ENCODE measurements at regions not wholly inside any gene's neighbourhood (a gene's known extent, or its start where the extent isn't known, plus 50 kb on each side); places are given as distances from the start of the nearest gene placed in this dataset.

GRCh38 chr13:99636728-99637353 lies 135.6 kb downstream of the TM9SF2 start:
- H2AFZ ChIP-seq (ENCODE audit: low read length), result no peak overlapping the region
- H3K79me2 ChIP-seq (ENCODE audit: insufficient read depth, low read length), result no peaks in the 10 kb centered on the region
- H3K4me1 ChIP-seq (ENCODE audit: insufficient read depth, low read length, poor library complexity, severe bottlenecking), result no peaks in the 10 kb centered on the region
- no peaks in the 10 kb centered on the region for H4K20me1 ChIP-seq (ENCODE audit: insufficient read depth, low read length, poor library complexity, severe bottlenecking)
- no peaks in the 10 kb centered on the region for H3K27me3 ChIP-seq (ENCODE audit: insufficient read depth, low read length, poor library complexity, severe bottlenecking)
- no peaks in the 10 kb centered on the region; the same call in 1 of the 2 replicates for H3K9me3 ChIP-seq (ENCODE audit: insufficient read depth, low read depth, low read length)
- no peaks in the 10 kb centered on the region for H3K36me3 ChIP-seq (ENCODE audit: insufficient read depth, low read length)
- no peaks in the 10 kb centered on the region for H3F3A ChIP-seq (ENCODE audit: low read depth)
- no peak overlapping the region for H3K4me2 ChIP-seq (ENCODE audit: low read depth, low read length, poor library complexity, severe bottlenecking)
- TF ChIP-seq EZH2phosphoT487 (IDR thresholded peaks at IDR 0.05; ENCODE audit: borderline replicate concordance), result no peak
- no peak for TF ChIP-seq CTCF (conservative IDR thresholded peaks at IDR 0.05; ENCODE audit: low read length)
- no peaks in the 10 kb centered on the region for H3K9me2 ChIP-seq (replicated peaks; ENCODE audit: low read depth, low read length)
- H3K9ac ChIP-seq (ENCODE audit: low read depth, low read length, poor library complexity, severe bottlenecking), result no peak overlapping the region
- H3K4me3 ChIP-seq (ENCODE audit: low read length, poor library complexity, severe bottlenecking), result no peak overlapping the region

GRCh38 chr13:99636306-99636705 lies 135.0 kb downstream of the TM9SF2 start:
- no peaks in the 10 kb centered on the region for H3F3A ChIP-seq (ENCODE audit: low read depth)
- no peaks in the 10 kb centered on the region for H3K79me2 ChIP-seq (ENCODE audit: insufficient read depth, low read length)
- no peaks in the 10 kb centered on the region for H3K36me3 ChIP-seq (ENCODE audit: insufficient read depth, low read length)
- H3K9me3 ChIP-seq (ENCODE audit: insufficient read depth, low read depth, low read length), result no peaks in the 10 kb centered on the region; the same call in 1 of the 2 replicates
- no peak overlapping the region for H3K9ac ChIP-seq (ENCODE audit: low read depth, low read length, poor library complexity, severe bottlenecking)
- TF ChIP-seq EZH2phosphoT487 (IDR thresholded peaks at IDR 0.05; ENCODE audit: borderline replicate concordance), result no peak
- no peak for TF ChIP-seq CTCF (conservative IDR thresholded peaks at IDR 0.05; ENCODE audit: low read length)
- H3K27me3 ChIP-seq (ENCODE audit: insufficient read depth, low read length, poor library complexity, severe bottlenecking), result no peaks in the 10 kb centered on the region
- no peak overlapping the region for H2AFZ ChIP-seq (ENCODE audit: low read length)
- H3K9me2 ChIP-seq (replicated peaks; ENCODE audit: low read depth, low read length), result no peaks in the 10 kb centered on the region
- no peak overlapping the region for H3K4me3 ChIP-seq (ENCODE audit: low read length, poor library complexity, severe bottlenecking)
- no peak overlapping the region for H3K4me2 ChIP-seq (ENCODE audit: low read depth, low read length, poor library complexity, severe bottlenecking)
- no peaks in the 10 kb centered on the region for H4K20me1 ChIP-seq (ENCODE audit: insufficient read depth, low read length, poor library complexity, severe bottlenecking)
- H3K4me1 ChIP-seq (ENCODE audit: insufficient read depth, low read length, poor library complexity, severe bottlenecking), result no peaks in the 10 kb centered on the region

- TF ChIP-seq CTCF (conservative IDR thresholded peaks at IDR 0.05; ENCODE audit: low read length) (no peak), EZH2phosphoT487 (IDR thresholded peaks at IDR 0.05; ENCODE audit: borderline replicate concordance) (no peak)
These were observed 133.4 kb downstream of the TM9SF2 start for GRCh38 chr13:99634672-99635071.

More at GRCh38 chr13:99634672-99635071, 133.4 kb downstream of the TM9SF2 start:
- no peaks in the 10 kb centered on the region for H3K9me2 ChIP-seq (replicated peaks; ENCODE audit: low read depth, low read length)
- H3K79me2 ChIP-seq (ENCODE audit: insufficient read depth, low read length), result no peaks in the 10 kb centered on the region
- no peaks in the 10 kb centered on the region for H3K36me3 ChIP-seq (ENCODE audit: insufficient read depth, low read length)
- no peaks in the 10 kb centered on the region for H3K27me3 ChIP-seq (ENCODE audit: insufficient read depth, low read length, poor library complexity, severe bottlenecking)
- H3K9ac ChIP-seq (ENCODE audit: low read depth, low read length, poor library complexity, severe bottlenecking), result no peak overlapping the region
- no peak overlapping the region for H3K4me3 ChIP-seq (ENCODE audit: low read length, poor library complexity, severe bottlenecking)
- no peaks in the 10 kb centered on the region; the same call in 1 of the 2 replicates for H3K9me3 ChIP-seq (ENCODE audit: insufficient read depth, low read depth, low read length)
- no peak overlapping the region for H2AFZ ChIP-seq (ENCODE audit: low read length)
- no peaks in the 10 kb centered on the region for H4K20me1 ChIP-seq (ENCODE audit: insufficient read depth, low read length, poor library complexity, severe bottlenecking)
- no peaks in the 10 kb centered on the region for H3K4me1 ChIP-seq (ENCODE audit: insufficient read depth, low read length, poor library complexity, severe bottlenecking)
- no peak overlapping the region for H3K4me2 ChIP-seq (ENCODE audit: low read depth, low read length, poor library complexity, severe bottlenecking)
- no peaks in the 10 kb centered on the region for H3F3A ChIP-seq (ENCODE audit: low read depth)

Measured in Loucy (cell line).